ENCODE measurements at regions not wholly inside any gene's neighbourhood (a gene's known extent, or its start where the extent isn't known, plus 50 kb on each side); places are given as distances from the start of the nearest gene placed in this dataset.
A peak's percentile ranks its signal among the peaks of the same experiment; 100 is the strongest.

- H3K4me3 ChIP-seq (ENCODE audit: control insufficient read depth, low read depth, low read length) = no peak overlapping the region
- TF ChIP-seq, protein P1, sequence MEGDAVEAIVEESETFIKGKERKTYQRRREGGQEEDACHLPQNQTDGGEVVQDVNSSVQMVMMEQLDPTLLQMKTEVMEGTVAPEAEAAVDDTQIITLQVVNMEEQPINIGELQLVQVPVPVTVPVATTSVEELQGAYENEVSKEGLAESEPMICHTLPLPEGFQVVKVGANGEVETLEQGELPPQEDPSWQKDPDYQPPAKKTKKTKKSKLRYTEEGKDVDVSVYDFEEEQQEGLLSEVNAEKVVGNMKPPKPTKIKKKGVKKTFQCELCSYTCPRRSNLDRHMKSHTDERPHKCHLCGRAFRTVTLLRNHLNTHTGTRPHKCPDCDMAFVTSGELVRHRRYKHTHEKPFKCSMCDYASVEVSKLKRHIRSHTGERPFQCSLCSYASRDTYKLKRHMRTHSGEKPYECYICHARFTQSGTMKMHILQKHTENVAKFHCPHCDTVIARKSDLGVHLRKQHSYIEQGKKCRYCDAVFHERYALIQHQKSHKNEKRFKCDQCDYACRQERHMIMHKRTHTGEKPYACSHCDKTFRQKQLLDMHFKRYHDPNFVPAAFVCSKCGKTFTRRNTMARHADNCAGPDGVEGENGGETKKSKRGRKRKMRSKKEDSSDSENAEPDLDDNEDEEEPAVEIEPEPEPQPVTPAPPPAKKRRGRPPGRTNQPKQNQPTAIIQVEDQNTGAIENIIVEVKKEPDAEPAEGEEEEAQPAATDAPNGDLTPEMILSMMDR (conservative IDR thresholded peaks at IDR 0.05; ENCODE audit: control insufficient read depth, insufficient read depth, low read depth, low read length) = no peak
- no peak for DNase-seq (ENCODE audit: low read depth)
Measured at GRCh38 chr4:28421221-28421620, 1560.6 kb downstream of the STIM2 start.

DNA sequence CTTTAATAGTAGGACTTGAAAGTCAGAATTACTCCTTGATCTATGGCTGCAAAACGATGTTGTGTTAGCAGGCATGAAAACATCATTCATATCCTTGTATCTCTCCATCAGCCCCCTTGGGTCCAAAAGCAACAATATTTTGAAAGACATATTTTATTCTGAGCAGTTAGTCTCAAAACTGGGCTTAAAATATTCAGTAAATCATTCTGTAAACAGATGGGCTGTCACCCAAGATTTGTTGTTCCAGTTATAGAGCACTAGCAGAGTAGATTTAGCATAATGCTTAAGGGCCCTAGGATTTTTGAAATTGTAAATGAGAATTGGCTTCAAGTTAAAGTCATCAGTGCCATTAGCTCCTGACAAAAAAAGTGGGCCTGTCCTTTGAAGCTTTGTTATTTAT, 1565.6 kb downstream of the STIM2 start:
- no peak overlapping the region for H3K4me3 ChIP-seq (ENCODE audit: control insufficient read depth, low read depth, low read length)
- TF ChIP-seq, protein P1 (conservative IDR thresholded peaks at IDR 0.05; ENCODE audit: control insufficient read depth, insufficient read depth, low read depth, low read length) = no peak
- no peak for DNase-seq (ENCODE audit: low read depth)

GRCh38 chr4:28427306-28428085, 1566.9 kb downstream of the STIM2 start:
- TF ChIP-seq, protein P1 (conservative IDR thresholded peaks at IDR 0.05; ENCODE audit: control insufficient read depth, insufficient read depth, low read depth, low read length) = no peak
- no peak for DNase-seq (ENCODE audit: low read depth)
- no peak overlapping the region for H3K4me3 ChIP-seq (ENCODE audit: control insufficient read depth, low read depth, low read length)

- no peak overlapping the region for H3K4me3 ChIP-seq (ENCODE audit: control insufficient read depth, low read depth, low read length)
- TF ChIP-seq, protein P1 (conservative IDR thresholded peaks at IDR 0.05; ENCODE audit: control insufficient read depth, insufficient read depth, low read depth, low read length) = no peak
- DNase-seq (ENCODE audit: low read depth) = no peak
Measured at GRCh38 chr4:28432348-28433025, 1571.8 kb downstream of the STIM2 start.

DNA sequence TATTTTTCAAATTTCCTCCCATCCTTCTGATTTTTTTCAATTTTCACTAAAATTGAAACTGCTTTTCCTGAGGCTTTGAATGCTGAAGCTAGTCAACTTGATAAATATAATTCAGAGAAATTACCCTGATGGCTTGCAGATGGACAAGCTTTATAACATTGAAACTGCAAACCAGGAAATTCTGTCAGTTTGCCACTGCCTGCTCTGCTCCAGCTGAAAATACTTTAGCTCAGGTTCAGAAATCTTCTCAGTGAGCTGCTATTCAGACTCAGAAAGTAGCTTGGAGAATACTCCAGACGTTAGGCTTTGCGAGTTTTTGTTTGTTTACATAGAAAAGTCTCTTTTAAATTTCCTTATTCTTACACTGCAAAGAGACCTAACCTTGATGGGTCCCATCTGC, 1574.7 kb downstream of the STIM2 start:
- peak; percentile 34 for DNase-seq (ENCODE audit: low read depth)
- TF ChIP-seq, protein P1 (conservative IDR thresholded peaks at IDR 0.05; ENCODE audit: control insufficient read depth, insufficient read depth, low read depth, low read length) = no peak
- H3K4me3 ChIP-seq (ENCODE audit: control insufficient read depth, low read depth, low read length) = no peak overlapping the region

DNA sequence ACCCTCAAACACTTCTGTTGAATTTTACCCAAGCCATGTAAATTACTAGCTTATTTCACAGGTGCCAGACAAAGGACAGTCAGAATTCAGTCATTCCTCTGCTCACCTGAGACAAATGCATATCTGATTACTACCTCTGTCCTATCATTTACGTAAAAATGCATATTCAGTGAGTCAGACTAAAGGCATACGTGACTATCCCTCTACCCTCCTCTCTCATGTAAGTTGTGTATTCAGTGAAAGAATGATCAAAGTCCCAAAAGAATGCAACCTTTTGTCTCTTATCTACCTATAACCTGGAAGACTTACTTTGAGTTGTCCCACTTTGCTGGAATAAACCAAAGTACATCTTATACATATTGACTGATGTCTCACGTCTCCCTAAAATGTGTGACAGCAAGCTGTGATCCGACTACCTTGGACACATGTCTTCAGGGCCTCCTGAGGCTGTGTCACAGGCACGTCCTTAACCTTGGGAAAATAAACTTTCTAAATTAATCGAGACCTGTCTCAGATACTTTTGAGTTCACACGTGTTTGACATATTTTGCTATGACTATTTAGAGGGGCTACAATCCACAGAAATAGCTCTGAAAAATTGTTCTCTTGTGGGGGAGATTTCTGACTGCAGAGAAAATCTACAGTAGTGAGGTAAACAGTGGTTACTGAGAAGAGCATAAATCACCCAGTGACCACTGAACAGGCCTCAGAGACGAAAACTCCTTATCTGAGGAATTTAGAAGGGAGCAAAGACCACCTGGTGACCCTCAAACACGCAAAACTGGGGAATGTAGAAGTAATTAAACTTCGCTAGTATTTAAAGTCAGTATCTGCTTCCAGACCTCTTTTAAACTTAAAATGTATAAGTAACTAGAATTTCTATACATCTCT, 1575.8 kb downstream of the STIM2 start:
- TF ChIP-seq, protein P1 (conservative IDR thresholded peaks at IDR 0.05; ENCODE audit: control insufficient read depth, insufficient read depth, low read depth, low read length) = no peak
- no peak for DNase-seq (ENCODE audit: low read depth)
- no peak overlapping the region for H3K4me3 ChIP-seq (ENCODE audit: control insufficient read depth, low read depth, low read length)

Data from fibroblast of mammary gland (primary cell).